ENCODE measurements at regions not wholly inside any gene's neighbourhood (a gene's known extent, or its start where the extent isn't known, plus 50 kb on each side); places are given as distances from the start of the nearest gene placed in this dataset.

DNA sequence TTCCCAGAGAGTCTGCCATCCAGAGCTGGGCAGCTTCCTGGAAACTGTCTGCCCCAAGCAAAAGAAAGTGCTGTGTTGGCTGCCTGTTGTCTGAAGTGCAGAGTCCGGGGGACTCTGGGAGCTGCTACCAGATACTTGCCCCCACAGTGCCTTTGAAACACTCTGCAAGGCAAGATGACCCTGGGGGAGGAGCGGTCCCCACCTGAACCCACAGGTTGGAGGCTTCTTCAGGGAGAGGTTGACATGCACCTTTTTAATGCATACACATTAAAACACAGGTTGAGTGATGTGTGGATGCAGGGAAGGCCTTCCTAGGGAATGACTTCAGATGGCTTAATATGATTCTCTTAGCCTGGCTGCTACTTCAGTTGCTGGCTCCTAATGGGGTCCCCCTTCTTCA is 479.5 kb downstream of the ZNF536 start:
- DNase-seq (ENCODE audit: extremely low spot score): no peak
- ChIA-PET POLR2A (no interaction called here), CTCF (no interaction called here)
- no peak for TF ChIP-seq NFRKB (IDR thresholded peaks at IDR 0.05)
- no peak for TF ChIP-seq ELF4 (IDR thresholded peaks at IDR 0.05)
- no peak for TF ChIP-seq CTBP1 (IDR thresholded peaks at IDR 0.05; ENCODE audit: borderline replicate concordance)
- TF ChIP-seq SUZ12 (IDR thresholded peaks at IDR 0.05): no peak
- no peak for TF ChIP-seq ARNT (IDR thresholded peaks at IDR 0.05)
- TF ChIP-seq TARDBP (IDR thresholded peaks at IDR 0.05): no peak
- no peak for TF ChIP-seq SP1 (IDR thresholded peaks at IDR 0.05)
- TF ChIP-seq BHLHE40 (IDR thresholded peaks at IDR 0.05; ENCODE audit: borderline replicate concordance): no peak
- TF ChIP-seq, protein P1, sequence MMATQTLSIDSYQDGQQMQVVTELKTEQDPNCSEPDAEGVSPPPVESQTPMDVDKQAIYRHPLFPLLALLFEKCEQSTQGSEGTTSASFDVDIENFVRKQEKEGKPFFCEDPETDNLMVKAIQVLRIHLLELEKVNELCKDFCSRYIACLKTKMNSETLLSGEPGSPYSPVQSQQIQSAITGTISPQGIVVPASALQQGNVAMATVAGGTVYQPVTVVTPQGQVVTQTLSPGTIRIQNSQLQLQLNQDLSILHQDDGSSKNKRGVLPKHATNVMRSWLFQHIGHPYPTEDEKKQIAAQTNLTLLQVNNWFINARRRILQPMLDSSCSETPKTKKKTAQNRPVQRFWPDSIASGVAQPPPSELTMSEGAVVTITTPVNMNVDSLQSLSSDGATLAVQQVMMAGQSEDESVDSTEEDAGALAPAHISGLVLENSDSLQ (IDR thresholded peaks at IDR 0.05): no peak
- TF ChIP-seq FOXA1 (IDR thresholded peaks at IDR 0.05): no peak

- ChIA-PET POLR2A (no interaction called here), CTCF (no interaction called here)
- DNase-seq (ENCODE audit: extremely low spot score): no peak
- TF ChIP-seq FOXM1 (IDR thresholded peaks at IDR 0.05; ENCODE audit: borderline replicate concordance): no peak
- no peak for TF ChIP-seq TARDBP (IDR thresholded peaks at IDR 0.05)
- no peak for TF ChIP-seq ARNT (IDR thresholded peaks at IDR 0.05)
- no peak for TF ChIP-seq NFRKB (IDR thresholded peaks at IDR 0.05)
- TF ChIP-seq SP1 (IDR thresholded peaks at IDR 0.05): no peak
- no peak for TF ChIP-seq CTBP1 (IDR thresholded peaks at IDR 0.05; ENCODE audit: borderline replicate concordance)
- no peak for TF ChIP-seq BHLHE40 (IDR thresholded peaks at IDR 0.05; ENCODE audit: borderline replicate concordance)
- no peak for TF ChIP-seq HDGF (IDR thresholded peaks at IDR 0.05; ENCODE audit: borderline replicate concordance)
- TF ChIP-seq ZNF384 (IDR thresholded peaks at IDR 0.05): no peak
- no peak for TF ChIP-seq ELF4 (IDR thresholded peaks at IDR 0.05)
- TF ChIP-seq L3MBTL2 (conservative IDR thresholded peaks at IDR 0.05): no peak
- TF ChIP-seq, protein P1 (IDR thresholded peaks at IDR 0.05): no peak
- TF ChIP-seq FOXK2 (IDR thresholded peaks at IDR 0.05): no peak
- TF ChIP-seq LEF1 (IDR thresholded peaks at IDR 0.05; ENCODE audit: borderline replicate concordance): no peak
- no peak for TF ChIP-seq FOXA1 (IDR thresholded peaks at IDR 0.05)
Observed at GRCh38 chr19:30848636-30849425, 476.6 kb downstream of the ZNF536 start.

GRCh38 chr19:30846102-30846501 is 473.9 kb downstream of the ZNF536 start:
- ChIA-PET CTCF (no interaction called here), POLR2A (no interaction called here)
- TF ChIP-seq FOXK2 (IDR thresholded peaks at IDR 0.05) (no peak), FOXA1 (IDR thresholded peaks at IDR 0.05) (no peak), L3MBTL2 (conservative IDR thresholded peaks at IDR 0.05) (no peak), NFRKB (IDR thresholded peaks at IDR 0.05) (no peak), ELF4 (IDR thresholded peaks at IDR 0.05) (no peak), ZNF384 (IDR thresholded peaks at IDR 0.05) (no peak), LEF1 (IDR thresholded peaks at IDR 0.05; ENCODE audit: borderline replicate concordance) (no peak), BHLHE40 (IDR thresholded peaks at IDR 0.05; ENCODE audit: borderline replicate concordance) (no peak), SP1 (IDR thresholded peaks at IDR 0.05) (no peak), CTBP1 (IDR thresholded peaks at IDR 0.05; ENCODE audit: borderline replicate concordance) (no peak), SUZ12 (IDR thresholded peaks at IDR 0.05) (no peak), HDGF (IDR thresholded peaks at IDR 0.05; ENCODE audit: borderline replicate concordance) (no peak)
- TF ChIP-seq, protein P1 (IDR thresholded peaks at IDR 0.05): no peak
- no peak for DNase-seq (ENCODE audit: extremely low spot score)

DNA sequence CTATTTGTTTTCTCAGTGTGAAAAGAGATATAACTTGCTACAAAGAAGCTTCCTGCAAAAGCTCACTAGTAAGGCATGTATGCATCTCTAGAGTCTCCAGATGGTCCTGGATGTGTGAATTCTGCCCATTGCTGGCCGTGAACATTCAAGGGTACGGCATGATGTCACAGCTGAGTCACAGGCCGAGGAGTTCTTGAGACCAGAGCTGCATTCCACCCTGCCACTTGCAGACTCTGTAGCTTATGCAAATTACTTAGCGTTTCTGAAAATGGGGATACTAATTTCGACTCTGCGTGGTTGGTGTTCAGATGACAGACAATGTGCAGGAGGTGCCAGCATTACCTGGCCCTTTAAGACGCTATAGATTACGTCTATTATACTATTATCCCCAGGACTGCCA is 470.7 kb downstream of the ZNF536 start:
- ChIA-PET POLR2A (no interaction called here), CTCF (no interaction called here)
- DNase-seq (ENCODE audit: extremely low spot score): no peak
- TF ChIP-seq HDGF (IDR thresholded peaks at IDR 0.05; ENCODE audit: borderline replicate concordance) (no peak), L3MBTL2 (conservative IDR thresholded peaks at IDR 0.05) (no peak), LEF1 (IDR thresholded peaks at IDR 0.05; ENCODE audit: borderline replicate concordance) (no peak), CTBP1 (IDR thresholded peaks at IDR 0.05; ENCODE audit: borderline replicate concordance) (no peak), ARNT (IDR thresholded peaks at IDR 0.05) (no peak), SP1 (IDR thresholded peaks at IDR 0.05) (no peak), FOXA1 (IDR thresholded peaks at IDR 0.05) (no peak), SUZ12 (IDR thresholded peaks at IDR 0.05) (no peak), FOXM1 (IDR thresholded peaks at IDR 0.05; ENCODE audit: borderline replicate concordance) (no peak), ZNF384 (IDR thresholded peaks at IDR 0.05) (no peak), NFRKB (IDR thresholded peaks at IDR 0.05) (no peak), FOXK2 (IDR thresholded peaks at IDR 0.05) (no peak), BHLHE40 (IDR thresholded peaks at IDR 0.05; ENCODE audit: borderline replicate concordance) (no peak), TARDBP (IDR thresholded peaks at IDR 0.05) (no peak)
- TF ChIP-seq, protein P1 (IDR thresholded peaks at IDR 0.05): no peak

- ChIA-PET POLR2A (no interaction called here), CTCF (no interaction called here)
- TF ChIP-seq FOXK2 (IDR thresholded peaks at IDR 0.05) (no peak), SUZ12 (IDR thresholded peaks at IDR 0.05) (no peak), FOXM1 (IDR thresholded peaks at IDR 0.05; ENCODE audit: borderline replicate concordance) (no peak), FOXA1 (IDR thresholded peaks at IDR 0.05) (no peak)
- TF ChIP-seq, protein P1 (IDR thresholded peaks at IDR 0.05): no peak
- DNase-seq (ENCODE audit: extremely low spot score): no peak
Observed at GRCh38 chr19:30841934-30842333, 469.8 kb downstream of the ZNF536 start.

Measured in HEK293T (cell line).